Lower leg skin (tissue), 3 donors: ENCODE measurements at regions not wholly inside any gene's neighbourhood (a gene's known extent, or its start where the extent isn't known, plus 50 kb on each side); places are given as distances from the start of the nearest gene placed in this dataset.

Experiments used
- POLR2A ChIP-seq, 2 donors: fragments of 450-650 bp; IDR thresholded peaks; one replicate each; pipeline ENCODE4 v1.6.1; 2016 to 2017; ENCODE audit warnings: antibody characterized with exemption in 2 of 2, mild to moderate bottlenecking in 1 of 2, moderate library complexity in 1 of 2
- TF ChIP-seq, protein P1 (sequence below), 3 donors: fragments of 450-650 bp; IDR thresholded peaks; one replicate each; pipeline ENCODE4 v1.5.1; 2016; ENCODE audit warnings: antibody characterized with exemption in 3 of 3, mild to moderate bottlenecking in 3 of 3, moderate library complexity in 2 of 3

DNA sequence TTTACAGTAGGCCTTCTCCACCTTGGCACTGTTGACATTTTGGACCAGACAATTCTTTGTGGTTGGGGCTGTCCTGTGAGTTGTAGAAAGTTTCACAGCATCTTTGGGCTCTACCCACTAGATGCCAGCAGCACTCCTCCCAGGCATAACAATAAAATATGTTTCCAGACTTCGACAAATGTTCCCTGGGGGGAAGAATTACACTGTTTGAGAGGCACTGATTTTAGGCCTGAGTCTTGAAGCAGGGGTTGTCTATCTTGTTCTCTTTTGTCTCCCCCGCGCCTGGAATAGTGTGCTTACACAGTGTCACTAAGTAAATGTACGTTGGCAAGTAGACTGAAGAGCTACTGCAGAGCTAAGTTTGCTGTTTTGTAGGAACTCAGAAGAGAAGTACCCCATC lies 254.4 kb upstream of the BOD1L1 start:
- TF ChIP-seq, protein P1, sequence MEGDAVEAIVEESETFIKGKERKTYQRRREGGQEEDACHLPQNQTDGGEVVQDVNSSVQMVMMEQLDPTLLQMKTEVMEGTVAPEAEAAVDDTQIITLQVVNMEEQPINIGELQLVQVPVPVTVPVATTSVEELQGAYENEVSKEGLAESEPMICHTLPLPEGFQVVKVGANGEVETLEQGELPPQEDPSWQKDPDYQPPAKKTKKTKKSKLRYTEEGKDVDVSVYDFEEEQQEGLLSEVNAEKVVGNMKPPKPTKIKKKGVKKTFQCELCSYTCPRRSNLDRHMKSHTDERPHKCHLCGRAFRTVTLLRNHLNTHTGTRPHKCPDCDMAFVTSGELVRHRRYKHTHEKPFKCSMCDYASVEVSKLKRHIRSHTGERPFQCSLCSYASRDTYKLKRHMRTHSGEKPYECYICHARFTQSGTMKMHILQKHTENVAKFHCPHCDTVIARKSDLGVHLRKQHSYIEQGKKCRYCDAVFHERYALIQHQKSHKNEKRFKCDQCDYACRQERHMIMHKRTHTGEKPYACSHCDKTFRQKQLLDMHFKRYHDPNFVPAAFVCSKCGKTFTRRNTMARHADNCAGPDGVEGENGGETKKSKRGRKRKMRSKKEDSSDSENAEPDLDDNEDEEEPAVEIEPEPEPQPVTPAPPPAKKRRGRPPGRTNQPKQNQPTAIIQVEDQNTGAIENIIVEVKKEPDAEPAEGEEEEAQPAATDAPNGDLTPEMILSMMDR (IDR thresholded peaks at IDR 0.05) = no peak
- no peak for TF ChIP-seq POLR2A (IDR thresholded peaks at IDR 0.05)
